NCI-H345 (cell line): ENCODE measurements at regions not wholly inside any gene's neighbourhood (a gene's known extent, or its start where the extent isn't known, plus 50 kb on each side); places are given as distances from the start of the nearest gene placed in this dataset.
"Not testable (repeated sequence)": the region's sequence is repeated elsewhere in the genome, so short reads cannot be mapped to it uniquely, and the experiment has no call there.

ENCODE experiments used
- DNase-seq: peaks from one replicate; lab custom pipeline; 2025; lab: John Stamatoyannopoulos, UW

- DNase-seq: no peak
These were observed 1022.0 kb downstream of the NCAM2 start for GRCh38 chr21:22020221-22020620.

- not testable (repeated sequence) for DNase-seq
These were observed 1025.7 kb downstream of the NCAM2 start for GRCh38 chr21:22023896-22024295.

GRCh38 chr21:22044431-22044830 lies 1046.2 kb downstream of the NCAM2 start:
- DNase-seq: no peak

- DNase-seq: no peak
These were observed 1048.4 kb downstream of the NCAM2 start for GRCh38 chr21:22046576-22046975.

- no peak for DNase-seq
These were observed 1058.7 kb downstream of the NCAM2 start for GRCh38 chr21:22056904-22057303.

GRCh38 chr21:22062472-22063139 lies 1064.4 kb downstream of the NCAM2 start:
- DNase-seq: no peak

- no peak for DNase-seq
These were observed 1064.9 kb downstream of the NCAM2 start for GRCh38 chr21:22063140-22063539.

GRCh38 chr21:22076471-22076870 lies 1078.3 kb downstream of the NCAM2 start:
- no peak for DNase-seq

- DNase-seq: no peak
These were observed 1085.7 kb downstream of the NCAM2 start for GRCh38 chr21:22083899-22084298.

- no peak for DNase-seq
These were observed 1098.1 kb downstream of the NCAM2 start for GRCh38 chr21:22096314-22096713.

- DNase-seq: no peak
These were observed 1108.7 kb downstream of the NCAM2 start for GRCh38 chr21:22106720-22107410.

GRCh38 chr21:22115746-22116145 lies 1117.5 kb downstream of the NCAM2 start:
- no peak for DNase-seq

GRCh38 chr21:22120616-22121266 lies 1122.5 kb downstream of the NCAM2 start:
- DNase-seq: no peak

- DNase-seq: no peak
These were observed 1127.4 kb downstream of the NCAM2 start for GRCh38 chr21:22125581-22125980.

- no peak for DNase-seq
These were observed 1130.5 kb downstream of the NCAM2 start for GRCh38 chr21:22128671-22129070.

- no peak for DNase-seq
These were observed 1134.3 kb downstream of the NCAM2 start for GRCh38 chr21:22132358-22133071.

GRCh38 chr21:22136740-22137139 lies 1138.5 kb downstream of the NCAM2 start:
- DNase-seq: no peak

GRCh38 chr21:22138297-22139016 lies 1140.2 kb downstream of the NCAM2 start:
- no peak for DNase-seq

- no peak for DNase-seq
These were observed 1147.3 kb downstream of the NCAM2 start for GRCh38 chr21:22145545-22145944.

GRCh38 chr21:22154579-22155274 lies 1156.5 kb downstream of the NCAM2 start:
- DNase-seq: no peak

GRCh38 chr21:22164912-22165311 lies 1166.7 kb downstream of the NCAM2 start:
- no peak for DNase-seq
